ELR (cell line): ENCODE measurements at regions not wholly inside any gene's neighbourhood (a gene's known extent, or its start where the extent isn't known, plus 50 kb on each side); places are given as distances from the start of the nearest gene placed in this dataset.
"Not testable (repeated sequence)": the region's sequence is repeated elsewhere in the genome, so short reads cannot be mapped to it uniquely, and the experiment has no call there.

Experiments
- DNase-seq: peaks from one replicate; pipeline ENCODE4 v3.0.0-alpha.2; 2015; ENCODE audit warnings: low read depth

- DNase-seq = peak; percentile 62
Observed at GRCh38 chrX:46165411-46165810, 379.8 kb downstream of the ZNF674 start.

DNA sequence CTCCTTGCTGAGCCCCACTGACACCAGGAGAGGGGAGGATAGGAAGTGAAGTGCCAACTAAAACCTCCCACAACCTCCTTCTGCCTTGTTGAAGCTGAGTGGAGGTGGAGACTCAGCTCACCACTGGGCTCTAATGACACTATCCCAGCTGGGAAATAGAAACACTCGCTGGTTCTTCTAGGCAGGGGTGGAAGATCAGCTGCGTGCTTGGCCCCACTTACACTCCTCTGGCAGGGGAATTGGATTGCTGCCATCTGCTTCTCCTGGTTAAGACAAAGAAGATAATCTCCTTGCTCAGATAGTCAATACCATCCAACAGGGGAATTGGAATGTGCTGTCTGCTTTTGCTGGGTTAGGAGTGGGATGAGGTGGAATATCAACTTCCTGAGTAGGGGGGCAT is 392.5 kb downstream of the ZNF674 start:
- no peak for DNase-seq

DNA sequence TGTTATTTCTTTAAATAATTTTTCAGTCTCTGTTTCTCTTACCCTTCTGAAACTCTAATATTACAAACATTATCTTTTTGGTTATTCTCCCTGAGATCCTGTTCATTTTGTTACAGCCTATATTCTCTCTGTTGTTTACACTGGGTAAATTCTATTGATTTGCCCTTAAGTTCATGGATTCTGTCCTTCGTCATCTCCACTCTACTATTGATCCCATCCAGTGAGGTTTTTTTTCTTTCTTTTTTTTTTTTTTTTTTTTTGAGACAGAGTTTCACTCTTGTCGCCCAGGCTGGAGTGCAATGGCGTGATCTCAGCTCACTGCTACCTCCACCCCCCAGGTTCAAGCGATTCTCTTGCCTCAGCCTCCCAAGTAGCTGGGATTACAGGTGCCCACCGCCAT is 393.9 kb downstream of the ZNF674 start:
- not testable (repeated sequence) for DNase-seq

DNA sequence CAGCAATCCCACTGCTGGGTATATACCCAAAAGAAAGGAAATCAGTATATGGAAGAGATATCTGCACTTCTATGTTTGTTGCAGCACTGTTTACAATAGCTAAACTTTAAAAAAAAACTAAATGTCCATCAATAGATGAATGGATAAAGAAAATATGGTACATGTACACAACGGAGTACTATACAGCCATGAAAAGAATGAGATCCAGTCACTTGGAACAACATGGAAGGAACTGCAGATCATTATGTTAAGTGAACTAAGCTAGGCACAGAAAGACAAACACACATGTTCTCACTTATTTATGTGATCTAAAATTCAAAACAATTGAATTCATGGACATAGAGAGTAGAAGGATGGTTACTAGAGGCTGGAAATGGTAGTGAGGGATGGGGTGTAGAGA is 400.7 kb downstream of the ZNF674 start:
- DNase-seq = no peak

DNA sequence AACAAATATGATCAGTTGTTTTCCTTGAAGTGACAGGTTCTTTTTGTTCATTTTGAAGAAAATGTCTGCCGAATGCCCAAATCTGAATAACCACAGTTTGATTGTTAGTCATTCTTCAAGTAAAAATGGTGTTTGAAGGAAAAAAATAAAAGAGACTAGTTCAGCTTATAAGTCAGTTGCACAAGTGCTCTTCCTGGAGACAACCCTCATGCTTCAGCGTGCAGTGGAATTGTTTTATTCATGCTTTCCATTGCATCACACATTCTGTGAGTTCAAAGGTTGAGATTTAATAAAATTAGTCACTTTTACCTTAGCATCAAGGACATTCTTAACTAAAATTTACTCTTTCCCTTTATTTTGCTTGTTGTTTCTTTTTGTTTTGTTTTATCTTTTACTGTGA is 404.9 kb downstream of the ZNF674 start:
- no peak for DNase-seq

DNA sequence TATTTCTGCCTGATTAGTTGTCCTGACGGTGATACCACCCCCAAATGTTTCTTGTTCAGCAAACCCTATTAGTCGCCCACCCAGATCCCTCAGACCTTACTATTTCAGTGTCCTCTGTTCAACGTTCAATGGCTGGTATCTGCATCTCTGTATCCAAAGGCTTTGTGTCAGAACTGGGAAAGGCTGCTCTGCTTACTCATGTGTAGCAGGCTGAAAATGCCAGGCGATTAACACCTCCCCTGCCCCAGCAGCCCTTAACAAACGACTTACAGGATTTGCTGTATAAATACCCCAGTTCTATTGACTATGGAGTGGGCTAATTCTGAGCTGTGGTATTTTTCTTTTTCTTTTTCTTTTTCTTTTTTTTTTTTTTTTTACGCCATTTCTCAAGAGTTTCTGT is 415.0 kb downstream of the ZNF674 start:
- DNase-seq = no peak

DNA sequence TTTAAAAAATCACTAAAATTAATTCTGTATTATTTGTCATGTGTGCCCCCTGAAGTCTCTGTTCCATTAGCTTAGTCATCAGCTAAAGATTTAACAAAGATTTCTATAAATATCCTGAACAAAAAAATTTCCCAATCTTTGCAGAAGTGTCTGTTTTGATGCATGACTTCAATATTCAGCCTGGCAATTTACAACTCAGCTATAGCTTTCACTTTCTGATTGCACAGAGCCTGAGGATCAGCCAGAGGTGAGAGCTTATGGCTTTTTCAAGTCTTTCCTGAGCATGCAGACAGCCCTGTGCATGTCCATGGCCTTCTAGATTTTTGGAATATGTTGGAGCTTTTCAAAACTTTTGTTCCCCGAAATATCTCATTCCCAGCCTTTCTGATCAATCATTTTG is 420.1 kb downstream of the ZNF674 start:
- DNase-seq = peak; percentile 2

DNA sequence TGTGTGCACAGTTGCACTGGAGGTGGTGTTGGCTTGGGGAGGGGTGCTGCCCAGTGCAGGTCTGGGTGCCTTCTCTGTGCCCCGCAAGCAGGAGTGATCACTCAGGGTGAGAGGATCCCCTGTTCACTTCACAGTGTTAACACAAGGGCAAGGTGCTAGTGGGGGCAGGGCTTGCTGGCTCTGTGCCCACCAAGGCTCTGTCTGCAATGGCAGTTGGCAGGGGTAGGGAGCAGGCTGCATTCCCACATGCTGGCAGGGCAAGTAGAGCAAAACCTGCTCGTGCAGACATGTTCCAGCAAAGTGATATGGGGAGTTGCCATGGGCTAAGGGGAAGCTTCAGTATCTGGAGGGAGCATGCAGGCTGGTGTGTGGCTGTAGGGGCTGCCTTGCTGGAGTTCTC is 428.0 kb downstream of the ZNF674 start:
- DNase-seq = no peak

GRCh38 chrX:46087310-46087709 is 457.9 kb downstream of the ZNF674 start:
- DNase-seq = not testable (repeated sequence)

DNA sequence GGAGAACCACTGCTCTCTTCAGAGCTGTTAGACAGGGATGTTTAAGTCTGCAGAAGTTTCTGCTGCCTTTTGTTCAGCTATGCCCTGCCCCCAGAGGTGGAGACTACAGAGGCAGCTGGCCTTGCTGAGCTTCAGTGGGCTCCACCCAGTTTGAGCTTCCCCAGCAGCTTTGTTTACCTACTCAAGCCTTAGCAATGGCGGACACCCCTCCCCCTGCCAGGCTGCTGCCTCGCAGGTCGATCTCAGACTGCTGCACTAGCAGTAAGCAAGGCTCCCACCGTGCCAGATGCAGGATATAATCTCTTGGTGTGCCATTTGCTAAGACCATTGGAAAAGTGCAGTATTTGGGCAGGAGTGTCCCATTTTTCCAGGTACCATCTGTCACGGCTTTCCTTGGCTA is 465.1 kb downstream of the ZNF674 start:
- not testable (repeated sequence) for DNase-seq

DNA sequence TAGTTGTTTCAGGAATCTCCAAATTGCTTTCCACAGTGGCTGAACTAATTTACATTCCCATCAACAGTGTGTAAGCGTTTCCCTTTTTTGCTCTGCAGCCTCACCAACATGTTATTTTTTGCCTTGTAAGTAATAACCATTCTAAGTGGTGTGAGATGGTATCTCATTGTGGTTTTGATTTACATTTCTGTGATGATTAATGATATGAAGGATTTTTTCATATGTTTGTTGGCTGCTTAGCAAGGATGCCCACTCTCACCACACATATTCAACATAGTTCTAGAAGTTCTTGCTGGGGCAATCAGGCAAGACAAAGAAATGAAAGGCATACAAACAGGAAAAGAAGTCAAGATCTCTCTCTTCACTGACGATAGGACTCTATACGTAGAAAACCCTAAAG is 472.4 kb downstream of the ZNF674 start:
- no peak for DNase-seq

DNA sequence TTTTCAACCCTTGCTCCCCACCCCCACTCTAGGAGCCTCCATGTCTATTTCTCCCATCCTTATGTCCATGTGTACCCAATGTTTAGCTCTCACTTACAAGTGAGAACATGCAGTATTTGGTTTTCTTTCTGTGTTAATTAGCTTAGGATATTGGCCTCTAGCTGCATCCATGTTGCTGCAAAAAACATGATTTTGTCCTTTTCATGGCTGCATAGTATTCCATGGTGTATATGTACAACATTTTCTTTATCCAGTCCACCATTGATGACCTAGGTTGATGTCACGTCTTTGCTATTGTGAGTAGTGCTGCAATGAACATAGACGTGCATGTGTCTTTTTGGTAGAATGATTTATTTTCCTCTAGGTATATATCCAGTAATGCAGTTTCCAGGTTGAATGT is 472.8 kb downstream of the ZNF674 start:
- no peak for DNase-seq

DNA sequence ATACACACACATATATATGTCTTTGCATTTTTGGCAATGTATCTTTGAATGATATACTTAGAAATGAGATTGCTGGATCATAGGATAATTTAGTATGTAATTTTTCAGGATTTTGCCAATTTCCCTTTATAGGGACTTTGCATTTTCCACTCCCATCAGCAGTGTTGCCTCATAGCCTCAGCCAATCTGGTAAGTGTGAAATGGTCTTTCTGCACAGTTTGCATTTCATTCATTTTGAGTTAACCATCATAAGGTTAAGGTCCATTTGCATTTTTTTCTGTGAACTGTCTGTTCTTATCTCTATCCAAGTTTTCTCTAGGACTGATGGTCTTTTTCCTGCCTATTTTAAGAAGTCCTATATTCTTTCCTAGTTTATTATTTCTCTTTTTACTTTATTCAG is 474.8 kb downstream of the ZNF674 start:
- DNase-seq = no peak

- DNase-seq = no peak
Observed at GRCh38 chrX:46059316-46059715, 485.9 kb downstream of the ZNF674 start.

DNA sequence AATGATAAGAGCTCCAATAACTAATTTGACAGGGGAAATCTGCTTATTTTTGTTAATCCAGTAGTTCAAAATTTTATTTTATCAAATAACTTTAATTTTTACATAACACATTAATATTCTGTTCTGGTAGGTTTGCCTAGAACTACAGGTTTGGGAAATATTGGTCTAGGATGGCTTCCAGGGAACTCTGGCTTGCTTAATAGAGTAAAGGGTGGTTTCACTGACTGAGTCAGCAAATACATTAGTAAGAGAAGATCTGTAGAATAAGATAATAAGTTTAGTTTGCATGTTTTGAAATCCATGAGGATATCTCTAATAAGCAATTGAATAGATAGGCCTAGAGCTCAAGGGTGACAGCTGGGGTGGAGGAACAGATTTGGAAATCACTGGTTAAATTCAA is 500.7 kb downstream of the ZNF674 start:
- no peak for DNase-seq

DNA sequence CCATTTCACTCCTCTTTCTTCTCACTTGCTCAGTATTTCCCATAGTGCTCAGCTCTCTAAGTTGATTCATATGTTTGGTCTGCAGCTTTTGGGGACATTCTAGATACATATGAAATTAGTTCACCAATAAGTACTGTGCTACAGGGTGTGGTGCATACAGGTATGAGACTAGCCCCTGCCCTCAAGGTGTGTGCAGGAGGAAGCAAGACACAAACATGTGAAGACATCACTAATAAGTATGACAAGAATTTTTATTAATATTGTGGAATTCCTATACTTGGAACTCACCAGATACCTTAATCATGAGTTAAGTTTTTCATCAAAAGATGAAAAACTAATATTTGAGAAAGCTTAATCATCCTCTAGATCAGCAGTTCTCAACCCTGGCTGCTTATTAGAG is 505.2 kb downstream of the ZNF674 start:
- no peak for DNase-seq

DNA sequence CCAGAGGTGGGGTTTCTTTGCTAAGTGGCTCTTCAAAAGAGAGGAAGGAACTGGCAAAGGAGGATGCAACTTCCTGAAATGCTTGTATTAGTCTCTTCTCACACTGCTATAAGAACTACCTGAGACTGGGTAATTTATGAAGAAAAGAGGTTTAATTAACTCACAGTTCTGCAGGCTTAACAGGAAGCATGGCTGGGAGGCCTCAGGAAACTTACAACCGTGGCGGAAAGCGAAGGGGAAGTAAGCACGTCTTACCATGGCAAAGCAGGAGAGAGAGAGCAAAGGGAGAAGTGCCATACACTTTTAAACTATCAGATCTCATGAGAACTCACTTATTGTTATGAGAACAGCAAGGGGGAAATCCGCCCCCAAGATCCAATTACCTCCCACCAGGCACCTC is 505.7 kb downstream of the ZNF674 start:
- no peak for DNase-seq

- no peak for DNase-seq
Observed at GRCh38 chrX:46036508-46036907, 508.7 kb downstream of the ZNF674 start.

- no peak for DNase-seq
Observed at GRCh38 chrX:46034868-46035267, 510.4 kb downstream of the ZNF674 start.

GRCh38 chrX:46029777-46030176 is 515.4 kb downstream of the ZNF674 start:
- DNase-seq = no peak

GRCh38 chrX:46016296-46016695 is 528.9 kb downstream of the ZNF674 start:
- no peak for DNase-seq

DNA sequence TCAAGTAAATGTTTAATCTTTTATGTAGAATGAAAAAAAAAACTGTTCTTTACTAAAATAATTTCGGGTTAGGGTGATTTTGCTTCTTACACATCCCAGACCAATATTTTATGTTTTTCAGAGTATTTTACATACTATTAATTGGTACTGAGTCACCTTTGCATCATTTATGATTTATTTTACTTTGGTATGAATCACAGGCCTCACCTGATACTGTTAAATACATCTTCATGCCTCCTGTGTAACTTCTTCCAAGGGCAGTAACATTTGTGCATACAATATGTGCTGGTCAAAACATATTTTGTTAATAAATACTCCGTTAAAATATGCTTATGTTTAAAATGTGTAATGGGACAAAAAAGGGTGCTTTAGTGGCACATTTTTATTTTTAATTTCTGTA is 529.6 kb downstream of the ZNF674 start:
- no peak for DNase-seq

- peak; percentile 37 for DNase-seq
Observed at GRCh38 chrX:45992402-45993123, 552.7 kb downstream of the ZNF674 start.

- DNase-seq = peak; percentile 30
Observed at GRCh38 chrX:45986971-45987370, 558.2 kb downstream of the ZNF674 start.

DNA sequence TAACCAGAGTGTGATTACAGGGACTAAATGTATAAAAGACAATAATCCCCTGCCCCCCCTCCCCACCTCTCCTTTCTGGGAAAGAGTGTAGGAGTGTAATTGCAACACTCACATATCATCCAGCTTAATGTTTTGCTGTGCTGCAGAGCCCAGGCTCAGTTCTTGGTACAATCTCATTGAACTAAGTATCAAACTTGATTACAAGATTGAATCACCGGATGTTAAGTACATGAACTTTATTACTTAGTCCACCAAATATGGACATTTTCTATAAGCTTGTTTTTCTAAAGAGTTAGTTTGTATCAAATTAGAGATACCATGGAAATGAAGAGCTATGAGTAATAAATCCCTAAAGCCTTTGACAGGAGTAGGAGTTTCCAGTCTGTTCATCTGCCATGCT is 559.1 kb downstream of the ZNF674 start:
- no peak for DNase-seq
